ENCODE measurements at regions not wholly inside any gene's neighbourhood (a gene's known extent, or its start where the extent isn't known, plus 50 kb on each side); places are given as distances from the start of the nearest gene placed in this dataset.

GRCh38 chr5:121377461-121377860, 474.2 kb upstream of the FTMT start:
- Histone ChIP-seq H3K4me1 (ENCODE audit: control insufficient read depth, low read length) (no peaks in the 10 kb centered on the region), H3K36me3 (ENCODE audit: control insufficient read depth, low read length) (no peaks in the 10 kb centered on the region), H3K27me3 (ENCODE audit: control insufficient read depth, low read length) (no peaks in the 10 kb centered on the region), H3K79me2 (ENCODE audit: control insufficient read depth, low read length) (no peaks in the 10 kb centered on the region), H3F3A (ENCODE audit: control insufficient read depth, insufficient read depth) (no peaks in the 10 kb centered on the region), H3K9me3 (ENCODE audit: control insufficient read depth, insufficient read depth, low read length) (no peaks in the 10 kb centered on the region), H3K4me2 (ENCODE audit: low read length) (no peak overlapping the region), H3K9me2 (replicated peaks; ENCODE audit: control insufficient read depth, low read length) (no peaks in the 10 kb centered on the region), H3K27ac (ENCODE audit: low read depth, low read length) (no peak overlapping the region), H4K20me1 (ENCODE audit: control insufficient read depth, insufficient read depth, low read depth, low read length) (no peaks in the 10 kb centered on the region), H3K4me3 (ENCODE audit: low read length) (no peak overlapping the region)
- TF ChIP-seq EZH2phosphoT487 (IDR thresholded peaks at IDR 0.05; ENCODE audit: borderline replicate concordance, low read length) (no peak), CTCF (IDR thresholded peaks at IDR 0.05; ENCODE audit: low read depth, low read length, poor library complexity, severe bottlenecking) (no peak)

- H4K20me1 ChIP-seq (ENCODE audit: control insufficient read depth, insufficient read depth, low read depth, low read length) = no peaks in the 10 kb centered on the region
- H3K9me2 ChIP-seq (replicated peaks; ENCODE audit: control insufficient read depth, low read length) = no peaks in the 10 kb centered on the region
- H3K36me3 ChIP-seq (ENCODE audit: control insufficient read depth, low read length) = no peaks in the 10 kb centered on the region
- no peaks in the 10 kb centered on the region for H3K4me1 ChIP-seq (ENCODE audit: control insufficient read depth, low read length)
- no peaks in the 10 kb centered on the region for H3F3A ChIP-seq (ENCODE audit: control insufficient read depth, insufficient read depth)
- no peak overlapping the region for H3K27ac ChIP-seq (ENCODE audit: low read depth, low read length)
- H3K79me2 ChIP-seq (ENCODE audit: control insufficient read depth, low read length) = no peaks in the 10 kb centered on the region
- H3K9me3 ChIP-seq (ENCODE audit: control insufficient read depth, insufficient read depth, low read length) = no peaks in the 10 kb centered on the region
- no peak for TF ChIP-seq CTCF (IDR thresholded peaks at IDR 0.05; ENCODE audit: low read depth, low read length, poor library complexity, severe bottlenecking)
- TF ChIP-seq EZH2phosphoT487 (IDR thresholded peaks at IDR 0.05; ENCODE audit: borderline replicate concordance, low read length) = no peak
- H3K27me3 ChIP-seq (ENCODE audit: control insufficient read depth, low read length) = no peaks in the 10 kb centered on the region
- no peak overlapping the region for H3K4me3 ChIP-seq (ENCODE audit: low read length)
- no peak overlapping the region for H3K4me2 ChIP-seq (ENCODE audit: low read length)
Measured at GRCh38 chr5:121378046-121378445, 473.6 kb upstream of the FTMT start.

- Histone ChIP-seq H3K27ac (ENCODE audit: low read depth, low read length) (no peak overlapping the region), H3K9me2 (replicated peaks; ENCODE audit: control insufficient read depth, low read length) (no peaks in the 10 kb centered on the region), H3K4me2 (ENCODE audit: low read length) (no peak overlapping the region), H4K20me1 (ENCODE audit: control insufficient read depth, insufficient read depth, low read depth, low read length) (no peaks in the 10 kb centered on the region), H3K36me3 (ENCODE audit: control insufficient read depth, low read length) (no peaks in the 10 kb centered on the region), H3K4me3 (ENCODE audit: low read length) (no peak overlapping the region), H3K79me2 (ENCODE audit: control insufficient read depth, low read length) (no peaks in the 10 kb centered on the region), H3F3A (ENCODE audit: control insufficient read depth, insufficient read depth) (no peaks in the 10 kb centered on the region), H3K4me1 (ENCODE audit: control insufficient read depth, low read length) (no peaks in the 10 kb centered on the region), H3K9me3 (ENCODE audit: control insufficient read depth, insufficient read depth, low read length) (no peaks in the 10 kb centered on the region), H3K27me3 (ENCODE audit: control insufficient read depth, low read length) (no peaks in the 10 kb centered on the region)
- TF ChIP-seq EZH2phosphoT487 (IDR thresholded peaks at IDR 0.05; ENCODE audit: borderline replicate concordance, low read length) = no peak
- no peak for TF ChIP-seq CTCF (IDR thresholded peaks at IDR 0.05; ENCODE audit: low read depth, low read length, poor library complexity, severe bottlenecking)
Measured at GRCh38 chr5:121378559-121379359, 472.9 kb upstream of the FTMT start.
